HPDE6-E6E7 (cell line): ENCODE measurements at regions not wholly inside any gene's neighbourhood (a gene's known extent, or its start where the extent isn't known, plus 50 kb on each side); places are given as distances from the start of the nearest gene placed in this dataset.
A peak's percentile ranks its signal among the peaks of the same experiment; 100 is the strongest.
"Not testable (repeated sequence)": the region's sequence is repeated elsewhere in the genome, so short reads cannot be mapped to it uniquely, and the experiment has no call there.

Experiments
- DNase-seq: peaks from one replicate; pipeline ENCODE4 v3.0.0; 2011; ENCODE audit warnings: missing footprints; ENCODE audit errors: extremely low spot score

GRCh38 chr7:53596230-53596629, 560.8 kb downstream of the POM121L12 start:
- DNase-seq = peak; percentile 75

DNA sequence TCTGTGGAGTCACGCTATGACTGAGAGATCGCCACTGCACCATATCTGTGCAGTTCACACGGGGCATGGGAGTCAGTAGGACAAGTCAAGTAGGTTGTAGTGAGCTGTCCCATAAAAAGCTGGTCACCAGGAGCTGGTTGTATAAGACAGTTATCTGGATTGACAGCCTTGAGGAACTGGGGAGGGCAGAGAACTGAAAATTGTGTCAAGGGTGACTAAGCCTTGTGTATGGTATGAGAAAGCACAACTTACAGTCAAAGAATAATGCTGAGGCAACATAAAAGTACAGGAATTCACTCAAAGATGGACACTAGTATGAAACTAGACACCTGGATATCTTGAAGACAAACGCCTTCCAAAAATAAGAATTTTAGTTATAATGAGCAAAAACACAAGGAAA, 564.9 kb downstream of the POM121L12 start:
- DNase-seq = no peak

- DNase-seq = peak; percentile 57
Observed at GRCh38 chr7:53602817-53603418, 567.5 kb downstream of the POM121L12 start.

DNA sequence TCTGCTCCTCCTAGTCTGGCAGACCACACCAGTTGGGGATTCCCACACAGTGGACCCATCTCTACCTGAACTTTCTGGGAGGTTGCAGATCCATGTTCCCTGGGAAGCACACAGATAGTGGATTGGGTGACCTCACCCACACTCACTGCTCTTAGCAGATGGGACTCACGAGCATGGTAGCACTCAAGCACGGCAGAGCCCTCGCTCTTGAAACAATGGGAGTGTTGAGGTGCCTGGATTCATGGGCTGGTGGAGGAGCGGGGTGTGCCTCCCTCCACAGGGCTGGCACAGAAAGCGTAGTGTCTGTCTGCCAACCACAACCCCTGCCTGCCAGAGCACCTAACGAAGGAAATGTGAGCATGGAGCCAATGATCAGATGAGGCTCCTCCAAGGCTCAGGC, 568.0 kb downstream of the POM121L12 start:
- DNase-seq = no peak

DNA sequence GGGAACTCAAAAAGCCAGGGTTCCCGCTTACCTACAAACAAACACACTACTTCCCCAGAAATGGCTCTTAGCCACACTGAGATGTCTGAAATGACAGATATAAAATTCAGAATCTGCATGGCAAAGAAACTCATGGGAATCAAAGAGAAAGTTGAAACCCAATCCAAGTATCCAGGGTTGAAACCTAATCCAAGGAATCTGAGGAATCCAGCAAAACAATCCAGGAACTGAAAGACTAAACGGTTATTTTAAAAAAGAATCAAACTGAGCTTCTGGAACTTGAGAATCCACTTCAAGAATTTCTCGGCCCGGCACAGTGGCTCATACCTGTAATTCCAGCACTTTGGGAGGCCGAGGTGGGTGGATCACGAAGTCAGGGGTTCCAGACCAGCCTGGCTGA, 568.8 kb downstream of the POM121L12 start:
- no peak for DNase-seq

GRCh38 chr7:53607961-53608360, 572.5 kb downstream of the POM121L12 start:
- no peak for DNase-seq

- no peak for DNase-seq
Observed at GRCh38 chr7:53609185-53609584, 573.8 kb downstream of the POM121L12 start.

DNA sequence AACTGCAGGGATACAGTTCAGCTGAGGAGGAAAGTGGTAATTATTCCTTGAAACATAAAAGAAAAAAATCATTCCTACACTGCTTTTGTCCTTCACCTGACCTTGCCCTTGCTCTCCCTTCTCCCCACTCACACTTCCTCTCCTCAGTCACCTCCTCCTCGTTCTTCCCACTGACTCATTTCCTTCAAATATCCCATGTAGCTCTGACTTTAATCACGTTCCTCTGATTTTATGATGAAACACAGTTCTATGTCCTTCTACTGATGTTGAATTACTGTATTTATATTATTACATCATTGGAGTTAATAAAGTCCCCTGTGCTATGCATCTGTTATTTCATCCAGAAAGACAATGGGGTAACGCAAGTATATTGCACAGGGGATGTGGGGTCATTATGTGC, 575.6 kb downstream of the POM121L12 start:
- no peak for DNase-seq

- no peak for DNase-seq
Observed at GRCh38 chr7:53624356-53624755, 588.9 kb downstream of the POM121L12 start.

DNA sequence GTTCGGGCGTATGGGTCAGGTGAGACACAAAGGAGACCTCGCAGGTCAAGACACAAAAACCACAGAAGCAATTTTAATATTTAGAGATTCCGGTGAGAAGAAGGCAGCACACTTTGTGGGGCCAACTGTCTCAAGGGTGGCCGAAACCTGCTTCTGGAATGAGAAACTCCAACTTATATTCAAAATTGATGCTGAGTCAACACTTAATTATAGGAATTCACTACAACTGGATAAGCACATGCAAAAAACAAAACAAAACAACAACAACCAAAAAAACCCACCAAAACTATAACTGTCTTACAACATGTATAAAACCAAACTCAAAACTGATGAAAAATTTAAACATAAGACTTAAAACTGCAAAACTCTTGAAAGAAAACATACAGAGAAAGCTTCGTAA, 593.3 kb downstream of the POM121L12 start:
- DNase-seq = no peak

DNA sequence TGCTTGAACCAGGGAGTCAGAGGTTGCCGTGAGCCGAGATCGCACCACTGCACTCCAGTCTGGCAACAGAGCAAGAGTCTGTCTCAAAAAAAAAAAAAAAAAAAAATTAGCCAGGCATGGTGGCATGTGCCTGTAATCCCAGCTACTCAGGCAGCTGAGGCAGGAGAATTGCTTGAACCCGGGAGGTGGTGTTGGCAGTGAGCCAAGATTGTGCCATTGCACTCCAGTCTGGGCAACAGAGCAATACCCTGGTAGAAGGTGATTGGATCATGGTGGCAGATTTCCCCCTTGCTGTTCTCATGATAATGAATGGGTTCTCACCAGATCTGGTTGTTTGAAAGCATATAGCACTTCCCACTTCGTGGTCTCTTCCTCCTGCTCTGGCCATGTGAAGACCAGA, 599.8 kb downstream of the POM121L12 start:
- DNase-seq = not testable (repeated sequence)

DNA sequence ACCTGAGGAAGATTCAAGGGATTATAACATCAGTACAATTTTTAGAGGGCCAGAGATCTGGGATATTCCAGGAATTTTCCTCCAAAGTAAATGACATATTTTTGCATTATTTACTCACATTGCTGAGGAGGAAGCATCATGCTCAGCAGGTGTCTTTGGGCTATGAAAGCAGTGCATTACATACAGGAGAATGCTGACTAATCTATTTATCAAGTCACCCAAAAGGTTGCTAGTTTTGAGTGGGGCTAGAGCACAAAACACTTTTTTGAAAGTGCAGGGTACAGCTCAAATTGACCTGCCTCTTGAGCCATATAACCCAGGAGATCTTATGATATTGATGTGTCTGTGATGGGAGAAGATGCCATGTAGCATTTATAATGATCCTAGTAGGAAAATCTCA, 603.1 kb downstream of the POM121L12 start:
- no peak for DNase-seq

DNA sequence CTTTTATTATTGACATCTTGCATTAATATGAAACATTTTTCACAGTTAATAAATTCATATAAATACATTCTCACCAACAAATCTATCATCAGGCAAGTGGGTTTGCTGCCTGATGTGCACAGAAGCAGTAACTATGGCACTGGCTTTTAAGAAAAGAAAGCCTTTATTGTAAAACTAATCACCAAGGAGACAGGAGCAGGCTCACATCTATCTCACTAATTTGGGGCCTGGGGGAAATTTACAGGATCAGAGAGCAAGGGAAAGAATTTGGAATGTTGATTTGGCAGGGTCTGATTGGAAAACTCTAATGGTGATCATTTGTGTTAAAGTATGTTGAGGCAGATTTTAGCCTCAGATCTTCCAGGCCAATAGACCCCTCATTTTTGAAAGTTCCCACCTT, 605.7 kb downstream of the POM121L12 start:
- DNase-seq = no peak

- DNase-seq = no peak
Observed at GRCh38 chr7:53642361-53642760, 606.9 kb downstream of the POM121L12 start.

GRCh38 chr7:53642866-53643265, 607.4 kb downstream of the POM121L12 start:
- no peak for DNase-seq

- no peak for DNase-seq
Observed at GRCh38 chr7:53656881-53657280, 621.4 kb downstream of the POM121L12 start.

DNA sequence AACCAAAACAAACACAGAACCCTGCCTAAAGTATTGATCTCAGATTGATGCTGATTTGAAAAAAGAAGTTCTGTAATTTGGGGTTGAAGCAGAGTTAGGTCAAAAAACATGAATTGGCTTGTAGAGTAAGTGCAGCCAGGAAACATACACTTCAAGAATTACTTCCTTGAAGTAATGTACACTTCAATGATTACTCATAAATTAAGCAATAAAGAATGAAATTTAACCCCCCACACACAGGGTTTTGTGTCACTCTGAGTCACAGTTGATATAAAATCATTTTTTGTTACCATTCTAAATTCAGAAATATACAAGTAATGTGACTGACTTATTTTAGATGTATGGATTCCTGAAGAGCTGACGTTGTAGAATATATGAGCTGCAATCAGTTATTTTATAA, 622.2 kb downstream of the POM121L12 start:
- DNase-seq = peak; percentile 25

DNA sequence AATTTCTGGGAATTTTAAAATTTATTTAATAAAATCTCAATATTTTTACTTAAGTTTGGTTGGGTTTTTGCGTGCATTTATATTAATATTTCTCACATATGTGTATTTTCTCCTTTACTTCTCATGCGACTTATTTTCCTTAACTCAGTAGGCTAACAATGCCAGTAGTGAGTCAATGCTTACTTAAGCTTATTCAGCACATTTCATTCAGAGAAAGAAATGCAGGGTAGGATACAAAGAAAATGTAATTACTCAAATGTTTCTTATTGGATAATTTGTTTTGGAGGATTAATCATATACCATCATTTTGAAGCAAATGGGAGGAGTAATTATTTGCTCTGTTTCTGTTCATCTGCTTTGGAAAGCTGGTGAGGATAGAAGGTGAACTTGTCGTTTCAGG, 623.5 kb downstream of the POM121L12 start:
- no peak for DNase-seq

- DNase-seq = no peak
Observed at GRCh38 chr7:53661645-53662217, 626.3 kb downstream of the POM121L12 start.

- no peak for DNase-seq
Observed at GRCh38 chr7:53672681-53673080, 637.2 kb downstream of the POM121L12 start.

GRCh38 chr7:53675835-53676234, 640.4 kb downstream of the POM121L12 start:
- no peak for DNase-seq

DNA sequence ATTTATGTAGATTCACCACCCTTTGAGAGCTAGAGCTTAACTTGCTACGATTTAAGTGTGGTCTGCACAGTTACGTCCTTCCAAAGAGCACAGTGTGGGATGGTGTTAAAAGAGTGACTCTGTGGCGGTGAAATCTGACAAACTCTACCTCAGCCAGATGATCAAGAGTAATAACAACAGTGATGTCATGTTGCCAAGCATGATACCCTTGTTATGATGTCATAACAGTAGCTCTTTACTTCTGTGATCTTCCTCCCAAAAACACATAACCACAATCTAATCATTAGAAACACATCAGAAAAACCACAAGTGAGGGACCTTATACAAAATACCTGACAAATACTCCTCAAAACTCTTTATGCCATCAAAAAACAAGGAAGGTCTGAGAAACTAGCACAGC, 649.3 kb downstream of the POM121L12 start:
- DNase-seq = no peak

- no peak for DNase-seq
Observed at GRCh38 chr7:53690411-53690810, 655.0 kb downstream of the POM121L12 start.

DNA sequence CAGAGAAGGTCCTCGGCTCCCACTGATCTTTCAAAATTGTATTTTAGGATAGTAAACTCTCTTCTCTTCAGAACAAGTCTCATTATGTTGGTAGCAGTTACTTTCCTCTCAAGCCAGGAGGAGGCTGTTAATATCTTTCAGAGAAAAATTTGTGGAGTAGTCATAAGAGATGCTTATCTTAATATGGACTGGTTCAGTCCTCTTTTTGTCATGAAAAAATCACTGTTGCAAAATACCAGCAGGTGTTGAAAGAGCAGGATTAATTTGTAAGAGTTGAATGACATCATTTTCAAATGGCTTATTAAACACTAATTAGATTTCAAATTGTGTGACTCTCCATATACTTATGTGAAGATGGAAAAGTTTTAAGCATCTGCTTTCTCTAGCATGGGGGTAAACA, 662.5 kb downstream of the POM121L12 start:
- DNase-seq = no peak
